HG02678 (cell line): ENCODE measurements at regions not wholly inside any gene's neighbourhood (a gene's known extent, or its start where the extent isn't known, plus 50 kb on each side); places are given as distances from the start of the nearest gene placed in this dataset.

Experiments used
- ATAC-seq: cut with Tn5 transposase; IDR thresholded peaks from one replicate; pipeline ENCODE4 v1.9.1; 2021; ENCODE audit warnings: mild to moderate bottlenecking, moderate library complexity; ENCODE audit not compliant: unreplicated experiment

- no peak for ATAC-seq
Observed at GRCh38 chr4:96652158-96652557, 812.3 kb downstream of the PDHA2 start.

- ATAC-seq, result no peak
Observed at GRCh38 chr4:96652821-96653220, 812.9 kb downstream of the PDHA2 start.

- no peak for ATAC-seq
Observed at GRCh38 chr4:96654045-96654444, 814.2 kb downstream of the PDHA2 start.

- ATAC-seq, result no peak
Observed at GRCh38 chr4:96670381-96670780, 830.5 kb downstream of the PDHA2 start.

GRCh38 chr4:96675416-96675815, 835.5 kb downstream of the PDHA2 start:
- no peak for ATAC-seq

- ATAC-seq, result no peak
Observed at GRCh38 chr4:96675896-96676295, 836.0 kb downstream of the PDHA2 start.

GRCh38 chr4:96676754-96677435, 837.0 kb downstream of the PDHA2 start:
- no peak for ATAC-seq

GRCh38 chr4:96677499-96677898, 837.6 kb downstream of the PDHA2 start:
- ATAC-seq, result no peak

GRCh38 chr4:96681218-96681617, 841.3 kb downstream of the PDHA2 start:
- ATAC-seq, result no peak

GRCh38 chr4:96685691-96686090, 845.8 kb downstream of the PDHA2 start:
- no peak for ATAC-seq

- no peak for ATAC-seq
Observed at GRCh38 chr4:96691521-96691920, 851.6 kb downstream of the PDHA2 start.

- ATAC-seq, result no peak
Observed at GRCh38 chr4:96698831-96699230, 858.9 kb downstream of the PDHA2 start.

GRCh38 chr4:96703265-96703664, 863.4 kb downstream of the PDHA2 start:
- ATAC-seq, result no peak

- ATAC-seq, result no peak
Observed at GRCh38 chr4:96708766-96709165, 868.9 kb downstream of the PDHA2 start.

GRCh38 chr4:96713271-96713850, 873.5 kb downstream of the PDHA2 start:
- ATAC-seq, result no peak

GRCh38 chr4:96729641-96730040, 889.7 kb downstream of the PDHA2 start:
- no peak for ATAC-seq

GRCh38 chr4:96730432-96730831, 890.5 kb downstream of the PDHA2 start:
- no peak for ATAC-seq

- ATAC-seq, result no peak
Observed at GRCh38 chr4:96736352-96736889, 896.5 kb downstream of the PDHA2 start.

- no peak for ATAC-seq
Observed at GRCh38 chr4:96739101-96739500, 899.2 kb downstream of the PDHA2 start.

GRCh38 chr4:96742332-96743014, 902.6 kb downstream of the PDHA2 start:
- ATAC-seq, result no peak

GRCh38 chr4:96744676-96745075, 904.8 kb downstream of the PDHA2 start:
- ATAC-seq, result no peak

GRCh38 chr4:96753216-96753615, 913.3 kb downstream of the PDHA2 start:
- no peak for ATAC-seq
